Left lung (tissue), 4 donors: ENCODE measurements at regions not wholly inside any gene's neighbourhood (a gene's known extent, or its start where the extent isn't known, plus 50 kb on each side); places are given as distances from the start of the nearest gene placed in this dataset.
"Not testable (repeated sequence)": the region's sequence is repeated elsewhere in the genome, so short reads cannot be mapped to it uniquely, and the experiment has no call there.

Experiments
- ATAC-seq: fragments of 200-7000 bp; cut with Tn5 transposase; one replicate; pipeline ENCODE4 v1.9.1; 2020; ENCODE audit warnings: moderate library complexity
- DNase-seq, 4 donors: peaks; one replicate each; pipeline ENCODE4 v3.0.0-alpha.2; 2013 to 2020
- H3K27ac ChIP-seq, 2 donors: fragments of 200-600 bp; sonication (generic) in 1 of 2; one replicate each; pipeline versions ENCODE4 v1.5.0 to v1.8.0; 2020 to 2021
- H3K27me3 ChIP-seq, 2 donors: fragments of 200-600 bp; sonication (generic) in 1 of 2; one replicate each; pipeline versions ENCODE4 v1.5.0 to v1.8.0; 2020 to 2021
- H3K36me3 ChIP-seq, 2 donors: fragments of 200-600 bp; sonication (generic) in 1 of 2; one replicate each; pipeline versions ENCODE4 v1.5.0 to v1.8.0; 2020 to 2021
- H3K4me1 ChIP-seq, 2 donors: fragments of 200-600 bp; one replicate each; pipeline ENCODE4 v1.8.0; 2021
- H3K4me3 ChIP-seq, 2 donors: fragments of 200-600 bp; sonication (generic) in 1 of 2; one replicate each; pipeline versions ENCODE4 v1.5.0 to v1.8.0; 2020 to 2021; ENCODE audit warnings: mild to moderate bottlenecking in 1 of 2
- H3K9me3 ChIP-seq, 2 donors: fragments of 200-600 bp; sonication (generic) in 1 of 2; one replicate each; pipeline versions ENCODE4 v1.5.0 to v1.8.0; 2020 to 2021
- CTCF ChIP-seq, 2 donors: fragments of 200-600 bp; sonication (generic) in 1 of 2; IDR thresholded peaks; one replicate each; pipeline versions ENCODE4 v1.5.0 to v1.8.0; 2021; ENCODE audit warnings: antibody characterized with exemption in 2 of 2
- intact Hi-C, 2 donors: fragments of 100-400 bp; cut with DNase I; formaldehyde crosslinking; loops; one replicate each; pipeline versions ENCODE4 v1.11.2 to v1.14.2; 2022
- donor health status: DM: no; HTN: yes; CAD: no.
- donor health status: DM: no; HTN: no; CAD: no.

DNA sequence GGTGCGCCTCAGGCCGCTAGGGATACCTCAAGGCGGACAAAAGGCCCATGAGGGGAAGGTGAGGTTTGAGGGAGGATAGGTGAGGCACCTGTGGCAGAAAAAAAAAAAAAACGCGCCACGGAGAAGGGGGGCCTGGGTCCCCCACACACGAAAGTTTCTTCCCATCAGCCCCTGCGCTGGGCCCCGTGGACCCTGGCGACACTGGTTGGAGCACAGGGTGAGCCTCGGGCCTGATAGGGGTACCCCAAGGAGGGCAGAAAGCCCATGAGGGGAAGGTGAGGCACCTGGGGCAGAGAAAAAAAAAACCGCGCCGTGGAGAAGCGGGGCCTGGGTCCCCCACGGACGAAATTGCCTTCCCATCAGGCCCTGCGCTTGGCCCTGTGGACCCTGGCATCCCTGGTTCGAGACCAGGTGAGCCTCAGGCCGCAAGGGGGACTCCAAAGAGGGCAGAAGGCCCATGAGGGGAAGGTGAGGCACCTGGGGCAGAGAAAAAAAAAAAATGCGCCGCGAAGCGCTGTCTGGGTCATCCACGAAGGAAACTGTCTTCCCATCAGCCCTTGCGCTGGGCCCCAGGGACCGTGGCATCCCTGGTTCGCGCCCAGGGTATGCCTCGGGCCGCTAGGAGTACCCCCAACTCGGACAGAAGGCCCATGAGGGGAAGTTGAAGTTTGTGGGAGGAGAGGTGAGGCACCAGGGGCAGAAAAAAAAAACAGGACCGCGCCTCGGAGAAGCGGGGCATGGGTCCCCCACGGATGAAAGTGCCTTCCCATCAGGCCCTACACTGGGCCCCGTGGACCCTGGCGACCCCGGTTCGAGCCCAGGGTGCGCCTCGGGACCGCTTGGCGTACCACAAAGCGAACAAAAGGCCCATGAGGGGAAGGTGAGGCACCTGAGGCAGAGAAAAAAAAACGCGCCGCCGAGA lies 226.2 kb downstream of the CCDC74A start:
- ATAC-seq (no peak), DNase-seq (no peak)
- no peaks in the 10 kb centered on the region for H3K36me3 ChIP-seq
- no peaks in the 10 kb centered on the region for H3K4me1 ChIP-seq
- H3K9me3 ChIP-seq: peaks cover 0 to 24% of the 10 kb centered on the region in 2 donors
- H3K27ac ChIP-seq: no peak overlapping the region
- intact Hi-C loops: no loop called here
- no peaks in the 10 kb centered on the region for H3K27me3 ChIP-seq
- H3K4me3 ChIP-seq: no peak overlapping the region
- no peak for TF ChIP-seq CTCF (IDR thresholded peaks at IDR 0.05)

DNA sequence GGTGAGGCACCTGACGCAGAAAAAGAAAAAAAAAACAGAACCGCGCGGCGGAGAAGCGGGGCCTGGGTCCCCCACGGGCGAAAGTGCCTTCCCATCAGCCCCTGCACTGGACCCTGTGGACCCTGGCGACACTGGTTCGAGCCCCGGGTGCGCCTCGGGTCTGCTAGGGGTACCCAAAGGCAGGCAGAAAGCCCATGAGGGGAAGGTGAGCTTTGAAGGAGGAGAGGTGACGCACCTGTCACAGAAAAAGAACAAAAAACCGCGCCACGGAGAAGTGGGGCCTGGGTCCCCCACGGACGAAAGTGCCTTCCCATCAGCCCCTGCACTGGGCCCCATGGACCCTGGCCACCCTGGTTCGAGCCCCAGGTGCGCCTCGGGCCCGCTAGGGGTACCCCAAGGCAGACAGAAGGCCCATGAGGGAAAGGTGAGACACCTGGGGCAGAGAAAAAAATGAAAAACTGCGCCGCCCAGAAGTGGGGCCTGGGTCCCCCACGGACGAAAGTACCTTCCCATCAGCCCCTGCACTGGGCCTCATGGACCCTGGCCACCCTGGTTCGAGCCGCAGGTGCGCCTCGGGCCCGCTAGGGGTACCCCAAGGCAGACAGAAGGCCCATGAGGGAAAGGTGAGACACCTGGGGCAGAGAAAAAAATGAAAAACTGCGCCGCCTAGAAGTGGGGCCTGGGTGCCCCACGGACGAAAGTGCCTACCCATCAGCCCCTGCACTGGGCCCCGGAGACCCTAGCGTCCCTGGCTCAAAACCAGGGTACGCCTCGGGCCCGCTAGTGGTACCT lies 227.4 kb downstream of the CCDC74A start:
- ATAC-seq: no peak
- Histone ChIP-seq H3K36me3 (no peaks in the 10 kb centered on the region), H3K27me3 (no peaks in the 10 kb centered on the region), H3K4me1 (no peaks in the 10 kb centered on the region), H3K4me3 (no peak overlapping the region), H3K9me3 (peaks cover 0 to 24% of the 10 kb centered on the region in 2 donors), H3K27ac (no peak overlapping the region)
- intact Hi-C loops: no loop called here
- no peak for TF ChIP-seq CTCF (IDR thresholded peaks at IDR 0.05)
- DNase-seq: no peak

- H3K27me3 ChIP-seq: no peaks in the 10 kb centered on the region
- TF ChIP-seq CTCF (IDR thresholded peaks at IDR 0.05): no peak
- peaks cover 0 to 24% of the 10 kb centered on the region in 2 donors for H3K9me3 ChIP-seq
- DNase-seq: no peak
- no peak overlapping the region for H3K4me3 ChIP-seq
- no peak for ATAC-seq
- no peak overlapping the region for H3K27ac ChIP-seq
- intact Hi-C loops: no loop called here
- no peaks in the 10 kb centered on the region for H3K4me1 ChIP-seq
- H3K36me3 ChIP-seq: no peaks in the 10 kb centered on the region
These were observed 228.6 kb downstream of the CCDC74A start for GRCh38 chr2:131756141-131756907.

DNA sequence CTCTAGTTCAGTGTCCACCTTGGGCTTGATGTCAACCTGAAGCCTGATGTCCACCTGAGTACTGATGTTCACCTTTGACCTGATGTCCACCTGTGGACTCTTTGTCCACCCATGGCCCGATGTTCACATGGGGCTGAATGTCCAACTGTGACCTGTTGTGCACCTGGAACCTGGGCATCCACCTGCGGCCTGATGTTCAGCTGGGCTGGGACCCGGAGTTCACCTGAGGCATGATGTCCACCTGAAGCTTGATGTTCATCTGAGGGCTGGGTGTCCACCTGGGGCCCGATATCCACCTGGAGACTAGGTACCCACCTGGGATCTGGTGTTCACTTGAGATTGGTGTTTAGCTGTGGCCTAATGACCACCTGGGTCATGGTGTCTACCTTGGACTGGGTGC lies 231.3 kb downstream of the CCDC74A start:
- H3K9me3 ChIP-seq: peaks cover 0 to 24% of the 10 kb centered on the region in 2 donors
- intact Hi-C loops, H3K27me3 ChIP-seq, DNase-seq, ATAC-seq, H3K36me3 ChIP-seq, H3K27ac ChIP-seq, H3K4me3 ChIP-seq, H3K4me1 ChIP-seq: not testable (repeated sequence)

- H3K27me3 ChIP-seq, ATAC-seq, H3K27ac ChIP-seq, H3K9me3 ChIP-seq, H3K4me1 ChIP-seq, intact Hi-C loops, H3K36me3 ChIP-seq, H3K4me3 ChIP-seq: not testable (repeated sequence)
- peak in 1 of 4 donors; percentile 1 for DNase-seq
These were observed 247.4 kb downstream of the CCDC74A start for GRCh38 chr2:131774955-131775555.

DNA sequence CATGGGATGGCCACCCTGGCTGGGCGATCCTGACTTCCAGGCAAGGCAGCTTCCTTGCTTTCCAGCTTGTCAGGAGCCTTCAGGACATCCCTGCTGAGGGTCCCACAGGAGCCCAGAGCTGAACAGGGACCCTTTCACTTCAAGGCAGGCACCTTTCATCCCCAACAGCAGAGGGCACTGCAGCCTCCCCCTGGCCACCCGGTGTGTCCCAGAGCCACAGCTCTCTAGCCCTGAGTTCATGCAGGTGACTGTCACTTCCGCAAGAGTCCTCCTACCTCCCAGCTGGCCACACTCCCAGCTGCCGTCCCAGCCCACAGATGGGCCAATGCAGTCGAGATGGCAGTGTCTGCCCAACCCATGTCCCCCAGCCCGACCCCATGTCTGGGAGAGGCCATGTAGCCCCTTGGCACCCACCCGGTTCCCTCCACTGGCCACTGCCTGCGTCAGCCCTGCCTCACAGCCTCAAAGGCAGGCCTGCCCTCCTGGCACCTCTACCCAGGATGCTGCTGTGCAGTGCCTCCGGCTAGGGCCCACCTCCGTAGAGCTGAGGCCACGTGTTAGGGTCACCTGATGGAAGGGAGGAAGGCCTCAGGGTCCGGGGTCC lies 248.3 kb downstream of the CCDC74A start:
- ATAC-seq, intact Hi-C loops, H3K27ac ChIP-seq, H3K9me3 ChIP-seq, H3K36me3 ChIP-seq, H3K27me3 ChIP-seq, H3K4me3 ChIP-seq, H3K4me1 ChIP-seq, DNase-seq: not testable (repeated sequence)

GRCh38 chr2:131780446-131780845 lies 252.8 kb downstream of the CCDC74A start:
- ATAC-seq, H3K4me3 ChIP-seq, H3K4me1 ChIP-seq, H3K27me3 ChIP-seq, H3K36me3 ChIP-seq, DNase-seq, intact Hi-C loops, H3K27ac ChIP-seq, H3K9me3 ChIP-seq: not testable (repeated sequence)
